ENCODE measurements at regions not wholly inside any gene's neighbourhood (a gene's known extent, or its start where the extent isn't known, plus 50 kb on each side); places are given as distances from the start of the nearest gene placed in this dataset.
A peak's percentile ranks its signal among the peaks of the same experiment; 100 is the strongest.

- DNase-seq = no peak
Measured at GRCh38 chr5:93273176-93273575, 307.8 kb downstream of the NR2F1-AS1 start.

- no peak for DNase-seq
Measured at GRCh38 chr5:93272108-93272507, 308.9 kb downstream of the NR2F1-AS1 start.

GRCh38 chr5:93267736-93268135, 313.3 kb downstream of the NR2F1-AS1 start:
- no peak for DNase-seq

GRCh38 chr5:93267276-93267675, 313.7 kb downstream of the NR2F1-AS1 start:
- DNase-seq = no peak

- no peak for DNase-seq
Measured at GRCh38 chr5:93257616-93258015, 323.4 kb downstream of the NR2F1-AS1 start.

- DNase-seq = no peak
Measured at GRCh38 chr5:93255796-93256195, 325.2 kb downstream of the NR2F1-AS1 start.

- no peak for DNase-seq
Measured at GRCh38 chr5:93252165-93252564, 328.9 kb downstream of the NR2F1-AS1 start.

- DNase-seq = no peak
Measured at GRCh38 chr5:93251347-93251746, 329.7 kb downstream of the NR2F1-AS1 start.

- DNase-seq = no peak
Measured at GRCh38 chr5:93250424-93250823, 330.6 kb downstream of the NR2F1-AS1 start.

GRCh38 chr5:93249651-93250289, 331.2 kb downstream of the NR2F1-AS1 start:
- DNase-seq = no peak

GRCh38 chr5:93247105-93247504, 333.9 kb downstream of the NR2F1-AS1 start:
- DNase-seq = peak; percentile 45 to 71

- no peak for DNase-seq
Measured at GRCh38 chr5:93246090-93246855, 334.7 kb downstream of the NR2F1-AS1 start.

- DNase-seq = no peak
Measured at GRCh38 chr5:93245226-93245625, 335.8 kb downstream of the NR2F1-AS1 start.

- DNase-seq = no peak
Measured at GRCh38 chr5:93243481-93243880, 337.5 kb downstream of the NR2F1-AS1 start.

GRCh38 chr5:93240228-93240834, 340.7 kb downstream of the NR2F1-AS1 start:
- no peak for DNase-seq

- no peak for DNase-seq
Measured at GRCh38 chr5:93236807-93237421, 344.1 kb downstream of the NR2F1-AS1 start.

- no peak for DNase-seq
Measured at GRCh38 chr5:93235761-93236160, 345.3 kb downstream of the NR2F1-AS1 start.

GRCh38 chr5:93226202-93226735, 354.8 kb downstream of the NR2F1-AS1 start:
- no peak for DNase-seq

GRCh38 chr5:93225748-93226147, 355.3 kb downstream of the NR2F1-AS1 start:
- DNase-seq = no peak

- no peak for DNase-seq
Measured at GRCh38 chr5:93224624-93225023, 356.4 kb downstream of the NR2F1-AS1 start.

- DNase-seq = no peak
Measured at GRCh38 chr5:93221773-93222172, 359.2 kb downstream of the NR2F1-AS1 start.

GRCh38 chr5:93220431-93220830, 360.6 kb downstream of the NR2F1-AS1 start:
- DNase-seq = no peak

GRCh38 chr5:93219641-93220145, 361.3 kb downstream of the NR2F1-AS1 start:
- no peak for DNase-seq
